ENCODE measurements at regions not wholly inside any gene's neighbourhood (a gene's known extent, or its start where the extent isn't known, plus 50 kb on each side); places are given as distances from the start of the nearest gene placed in this dataset.
"Not testable (repeated sequence)": the region's sequence is repeated elsewhere in the genome, so short reads cannot be mapped to it uniquely, and the experiment has no call there.

DNA sequence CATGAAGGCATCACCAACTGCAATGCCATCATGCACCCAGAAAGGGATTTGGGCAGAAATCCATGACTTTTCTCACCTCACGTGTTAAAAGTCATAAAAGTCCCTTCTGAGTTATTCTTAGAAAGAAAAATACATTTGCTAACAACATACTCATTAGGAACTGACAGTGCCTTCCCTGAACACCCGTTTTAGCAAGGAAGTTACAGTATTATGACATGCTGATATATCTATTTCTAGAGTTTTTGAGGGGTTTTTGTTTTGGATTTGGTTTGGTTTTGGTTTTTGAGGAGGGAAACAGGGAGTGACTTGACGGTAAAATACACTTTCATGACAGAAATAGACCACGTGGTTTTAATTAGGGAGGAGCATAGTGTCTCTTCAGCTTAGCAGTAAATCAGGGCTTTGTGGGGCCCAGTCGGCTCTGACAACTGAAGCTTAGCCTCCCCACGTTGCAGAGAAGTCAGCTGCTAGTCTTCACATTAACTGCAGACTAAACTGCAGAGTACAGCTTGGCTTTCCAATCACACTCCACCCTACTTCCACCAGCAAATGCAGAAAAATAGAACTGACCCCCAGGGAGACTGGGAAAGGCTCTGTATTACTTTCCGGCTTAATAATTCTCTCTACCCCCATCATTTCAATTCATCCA lies 141.4 kb downstream of the FAM124B start:
- DNase-seq = no peak

DNA sequence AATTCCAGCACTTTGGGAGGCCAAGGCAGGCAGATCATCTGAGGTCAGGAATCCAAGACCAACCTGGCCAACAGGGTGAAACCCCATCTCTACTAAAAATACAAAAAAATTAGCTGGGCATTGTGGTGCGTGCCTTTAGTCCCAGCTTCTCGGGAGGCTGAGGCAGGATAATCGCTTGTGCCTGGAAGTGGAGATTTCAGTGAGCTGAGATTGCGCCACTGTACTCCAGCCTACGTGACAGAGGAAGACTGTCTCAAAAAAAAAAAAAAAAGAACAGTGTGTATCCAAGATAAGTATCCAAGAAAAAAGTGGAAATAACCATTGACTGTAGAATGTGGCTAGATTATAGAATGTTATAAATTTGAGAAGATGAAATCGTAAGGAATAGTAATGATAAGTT lies 142.1 kb downstream of the FAM124B start:
- DNase-seq = no peak

DNA sequence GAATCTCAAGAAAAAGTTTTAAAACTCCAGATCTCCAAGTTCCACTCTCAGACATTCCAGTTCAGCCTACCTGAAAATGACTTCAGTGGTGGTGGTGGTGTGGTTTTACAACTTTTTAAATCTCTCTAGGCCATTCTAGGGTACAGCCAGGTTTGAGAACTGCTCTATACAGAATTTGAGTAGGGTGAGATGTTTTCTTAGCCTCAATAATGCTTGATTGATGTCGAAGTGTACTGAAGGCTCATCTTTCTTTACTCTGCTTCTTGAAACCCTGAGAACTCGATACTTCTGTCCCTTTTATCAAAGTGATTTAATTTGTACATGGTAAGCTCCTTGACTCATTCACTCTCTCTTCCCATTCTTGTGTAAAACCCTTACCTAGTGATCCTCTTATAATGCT lies 143.8 kb downstream of the FAM124B start:
- DNase-seq = no peak

DNA sequence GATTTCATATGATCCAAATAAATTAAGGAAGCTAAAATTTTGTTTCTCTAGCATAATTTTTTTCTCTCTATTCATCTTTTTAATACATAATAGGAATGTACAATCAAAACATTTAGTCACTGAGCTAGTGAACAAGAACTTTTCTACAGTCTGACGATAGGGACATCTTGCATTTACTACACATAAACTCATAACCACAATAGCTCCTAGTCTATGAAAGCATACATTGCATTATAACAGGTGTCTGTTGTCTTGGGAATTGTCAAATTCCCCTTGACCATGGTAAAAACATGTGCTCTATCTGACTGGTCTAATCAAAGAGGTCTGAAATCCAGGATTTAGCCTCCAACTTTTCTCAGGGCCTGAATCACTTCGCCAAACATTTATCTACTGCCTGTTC lies 144.8 kb downstream of the FAM124B start:
- no peak for DNase-seq

DNA sequence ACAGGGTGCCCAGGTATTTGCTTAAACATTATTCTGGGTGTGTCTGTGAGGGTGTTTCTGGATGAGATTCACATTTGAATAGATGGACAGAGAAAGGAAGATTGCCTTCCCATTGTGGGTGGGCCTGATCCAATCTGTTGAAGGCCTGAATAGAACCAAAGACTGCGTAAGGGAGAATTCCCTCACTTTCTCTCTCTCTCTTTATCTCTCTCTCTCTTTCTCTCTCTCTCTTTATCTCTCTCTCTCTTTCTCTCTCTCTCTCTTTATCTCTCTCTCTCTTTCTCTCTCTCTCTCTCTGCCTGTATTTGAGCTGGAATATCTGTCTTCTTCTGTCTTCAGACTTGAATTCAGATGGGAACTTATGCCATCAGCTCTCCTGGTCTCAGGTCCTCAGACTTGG lies 148.4 kb downstream of the FAM124B start:
- DNase-seq = no peak

DNA sequence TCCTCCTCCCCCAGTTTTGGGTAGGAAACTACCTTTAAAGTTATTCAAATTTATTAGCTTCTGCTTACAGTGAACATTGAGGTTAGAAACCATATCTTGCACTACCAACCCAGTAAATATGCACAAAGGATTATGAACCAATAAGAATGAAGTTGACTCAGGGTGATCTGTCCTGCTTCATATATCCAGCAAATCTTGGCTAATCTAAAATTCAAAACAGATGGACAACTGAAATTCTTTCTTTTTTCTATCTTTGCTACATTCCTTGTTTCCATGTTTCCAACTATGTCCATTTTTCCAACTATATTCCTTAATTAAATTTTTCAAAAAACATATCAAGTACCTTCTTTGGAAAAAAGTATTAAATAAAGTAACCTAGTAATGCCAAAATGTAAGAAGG lies 149.3 kb downstream of the FAM124B start:
- DNase-seq = no peak

DNA sequence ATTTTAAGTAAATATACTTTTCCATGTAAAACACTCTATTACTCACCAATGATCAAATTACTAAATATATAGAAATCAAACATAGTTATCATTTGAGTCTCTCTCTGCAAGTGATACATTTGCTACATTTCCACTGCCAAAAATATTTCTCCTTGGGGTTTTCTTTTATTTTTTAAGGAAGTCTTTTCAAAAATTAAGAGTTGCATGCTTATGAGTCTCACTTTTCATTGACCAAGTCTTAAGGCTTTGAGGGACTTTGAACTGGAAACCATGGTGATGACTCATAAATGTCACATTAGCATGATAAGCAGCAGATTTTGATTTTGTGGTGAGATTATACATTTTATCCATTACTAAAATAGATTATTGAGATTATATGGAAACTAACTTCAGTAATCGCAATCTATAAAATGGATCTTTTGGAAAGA lies 152.9 kb downstream of the FAM124B start:
- no peak for DNase-seq

DNA sequence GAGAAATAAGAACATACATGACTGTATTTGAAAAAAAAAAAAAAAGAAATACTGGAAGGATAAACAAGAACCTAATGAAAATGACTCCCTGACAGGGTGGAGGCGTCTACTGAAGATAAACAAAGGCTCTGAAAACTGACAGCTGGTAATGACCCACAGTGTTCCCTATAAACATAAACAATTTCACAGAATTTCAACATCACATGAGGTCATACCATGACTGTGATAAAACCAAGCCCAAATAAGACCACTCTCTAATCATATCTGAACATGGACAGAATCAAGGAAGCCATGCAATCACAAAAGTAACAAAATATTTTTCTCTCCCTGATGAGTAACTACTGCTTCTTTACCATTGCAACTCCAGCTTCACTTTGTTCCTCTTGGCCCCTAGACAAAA lies 159.3 kb downstream of the FAM124B start:
- DNase-seq = no peak

DNA sequence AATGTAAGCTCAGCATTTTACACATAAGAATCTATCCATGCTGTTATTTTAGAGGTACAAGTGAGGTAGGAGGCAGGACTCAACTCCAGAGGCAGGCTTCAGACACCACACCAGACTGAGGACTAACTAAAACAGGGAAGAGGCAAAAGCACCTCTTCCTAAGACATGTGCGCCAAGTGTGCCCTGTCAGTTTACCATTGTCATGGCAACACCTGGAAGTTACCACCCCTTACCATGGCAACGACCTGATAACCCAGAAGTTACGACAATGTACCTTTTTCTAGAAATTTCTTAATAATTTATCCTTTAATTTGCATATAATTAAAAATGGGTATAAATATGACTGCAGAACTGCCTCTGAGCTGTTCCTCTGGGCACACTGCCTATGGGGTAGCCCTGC lies 160.1 kb downstream of the FAM124B start:
- DNase-seq = no peak

DNA sequence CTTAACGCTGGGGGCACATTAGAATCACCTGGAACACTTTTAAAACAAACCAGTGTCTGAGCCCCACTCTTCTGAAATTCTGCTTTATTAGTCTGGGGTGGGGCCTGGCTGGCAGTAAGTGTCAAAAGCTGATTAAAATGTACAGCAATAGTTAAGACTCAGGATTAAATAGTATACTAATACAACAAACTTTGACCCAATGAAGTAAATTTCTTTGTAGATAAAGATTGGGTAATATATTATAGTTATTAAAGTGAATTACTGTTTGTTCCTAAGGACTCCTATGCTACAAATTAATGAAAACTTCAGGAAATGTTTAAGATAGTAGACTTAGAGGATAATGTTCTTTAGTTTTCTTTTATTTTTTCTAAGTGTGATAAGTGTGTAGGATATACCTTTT lies 160.9 kb downstream of the FAM124B start:
- no peak for DNase-seq

DNA sequence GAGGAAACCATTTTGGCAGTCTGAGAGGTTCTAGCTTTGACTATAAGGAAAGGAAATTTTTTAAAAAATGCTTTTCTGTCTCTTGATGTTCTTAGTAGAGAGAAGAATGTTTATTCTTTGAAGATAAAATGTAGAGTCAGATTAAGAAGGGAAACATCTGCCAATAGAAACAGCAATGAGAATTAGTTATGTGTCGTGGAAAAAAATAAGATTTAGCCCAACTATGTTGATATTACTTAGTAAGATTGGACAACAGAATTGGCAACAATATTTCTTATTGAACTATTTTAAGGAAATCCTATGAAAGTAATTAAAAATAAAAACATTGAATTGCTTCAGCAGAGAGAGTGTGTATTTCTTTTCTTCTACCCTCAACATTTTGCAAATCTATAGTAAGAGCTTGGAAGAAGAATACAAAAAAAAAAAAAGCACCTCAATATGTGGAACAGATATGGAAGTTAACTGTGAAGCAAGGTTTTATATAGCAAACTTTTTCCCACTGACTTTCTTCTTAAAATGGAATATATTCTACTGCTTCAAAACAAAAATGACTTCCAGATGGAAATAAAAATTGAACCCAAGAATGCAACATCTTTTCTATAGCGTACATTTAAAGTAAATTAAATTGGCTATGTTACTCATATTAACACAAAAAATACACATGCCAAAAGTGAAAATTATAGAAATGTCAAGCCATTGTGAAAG lies 177.9 kb downstream of the FAM124B start:
- DNase-seq = no peak

DNA sequence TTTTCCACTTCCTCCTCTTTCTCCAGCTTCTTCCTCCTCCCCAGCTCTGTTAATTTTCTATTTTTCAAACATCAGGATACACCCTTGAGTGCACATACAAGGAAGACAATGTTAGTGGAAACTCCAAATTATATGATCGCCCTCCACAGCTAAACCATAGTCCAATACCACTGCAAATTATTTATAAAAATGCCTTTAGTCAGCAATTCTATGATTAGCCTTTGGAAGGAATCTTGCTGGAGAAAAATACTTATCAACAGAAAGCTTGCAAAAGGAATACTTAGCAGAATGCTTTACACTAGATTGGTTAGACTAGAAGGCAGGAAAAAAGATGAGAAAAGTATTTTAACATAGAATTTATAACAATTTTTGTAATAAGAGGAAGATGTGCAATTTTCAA lies 178.9 kb downstream of the FAM124B start:
- DNase-seq = no peak

DNA sequence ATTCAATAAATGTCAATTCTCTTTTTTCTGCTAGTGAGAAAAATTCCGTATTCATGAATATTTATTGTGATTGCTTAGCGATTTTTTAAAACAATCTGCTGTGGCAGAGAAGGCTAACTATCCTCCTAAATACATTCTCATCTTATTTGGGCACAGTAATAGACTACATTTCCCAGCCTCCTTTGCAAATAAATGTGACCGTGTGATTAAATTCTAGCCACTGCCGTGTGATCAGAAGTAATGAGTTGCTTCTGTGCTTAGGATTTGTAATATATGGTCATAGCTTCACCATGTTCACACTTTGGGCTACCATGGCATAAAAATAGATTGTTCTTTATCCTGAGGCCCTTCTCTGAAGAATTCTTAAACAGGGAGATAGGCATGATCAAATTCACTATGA lies 179.6 kb downstream of the FAM124B start:
- no peak for DNase-seq

DNA sequence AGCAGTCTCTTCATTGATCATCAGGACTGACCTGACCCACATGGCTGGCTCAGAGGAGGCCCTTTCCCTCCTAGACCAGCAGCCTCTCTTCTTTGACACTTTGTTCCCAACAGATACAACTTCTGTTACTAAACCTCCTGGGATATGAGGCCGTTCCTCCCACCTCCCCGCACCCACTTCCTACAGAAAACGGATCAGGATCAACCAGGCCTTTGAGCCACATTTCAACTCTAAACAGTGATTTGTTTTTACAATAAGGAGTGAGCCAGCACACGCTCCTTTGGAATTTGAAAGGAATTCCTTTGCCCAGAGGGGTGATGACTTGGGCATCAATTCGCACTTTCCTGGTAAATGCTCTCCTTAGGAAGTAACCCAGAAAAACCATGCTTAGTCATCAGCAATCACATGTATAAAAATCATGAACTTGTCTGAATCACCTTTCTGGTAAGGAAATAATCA lies 180.4 kb downstream of the FAM124B start:
- DNase-seq = no peak

DNA sequence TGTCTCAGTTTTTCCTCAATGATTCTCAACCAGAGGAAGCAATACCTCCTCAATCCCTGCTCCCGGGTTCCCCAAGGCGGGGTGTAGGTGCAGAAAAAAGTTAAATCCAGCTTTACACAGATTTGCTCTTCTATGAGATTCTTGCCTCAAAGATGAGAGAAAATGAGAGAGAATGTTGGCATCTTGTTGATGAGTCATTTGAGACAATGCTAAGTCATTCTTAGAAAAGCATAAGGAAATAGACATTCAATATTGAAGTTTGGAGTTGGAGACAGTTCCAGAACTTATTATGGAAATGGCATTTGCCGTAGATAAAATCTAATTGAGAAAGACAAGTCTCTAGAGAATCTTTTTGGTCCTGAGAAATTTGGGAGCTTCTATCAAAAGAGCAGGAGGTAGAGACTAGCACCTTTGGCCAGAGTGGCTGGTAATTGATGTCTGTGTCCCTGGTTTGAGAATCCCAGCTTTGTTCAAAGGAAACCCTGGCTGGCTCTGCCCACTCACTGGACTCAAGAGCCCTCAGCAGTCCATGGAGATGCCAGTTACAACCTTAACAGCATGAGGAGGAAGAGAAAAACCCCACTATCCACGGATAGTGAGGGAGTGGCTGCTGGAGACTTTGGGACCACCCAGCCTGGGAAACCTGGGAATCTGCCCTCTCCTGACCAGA lies 181.2 kb downstream of the FAM124B start:
- DNase-seq = no peak

DNA sequence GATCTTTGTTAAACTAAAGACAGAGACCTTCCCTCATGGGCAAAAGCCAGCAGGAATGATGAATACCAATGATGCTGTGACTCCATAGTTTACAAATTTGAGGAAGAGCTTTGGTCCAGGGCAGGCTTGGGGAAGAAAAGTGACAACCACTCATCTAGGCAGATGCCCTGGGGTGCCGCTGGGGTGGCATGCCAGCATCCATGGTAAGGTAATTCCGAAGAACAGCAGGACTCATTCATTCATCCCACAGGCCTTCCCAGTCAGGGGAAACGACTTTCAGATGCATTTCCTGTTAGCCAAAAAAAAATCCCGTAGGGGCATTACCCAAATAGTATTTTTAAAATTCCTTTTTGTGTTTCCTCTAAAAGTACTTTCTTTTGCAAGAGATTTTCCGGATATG lies 180.7 kb upstream of the SERPINE2 start:
- no peak for DNase-seq

DNA sequence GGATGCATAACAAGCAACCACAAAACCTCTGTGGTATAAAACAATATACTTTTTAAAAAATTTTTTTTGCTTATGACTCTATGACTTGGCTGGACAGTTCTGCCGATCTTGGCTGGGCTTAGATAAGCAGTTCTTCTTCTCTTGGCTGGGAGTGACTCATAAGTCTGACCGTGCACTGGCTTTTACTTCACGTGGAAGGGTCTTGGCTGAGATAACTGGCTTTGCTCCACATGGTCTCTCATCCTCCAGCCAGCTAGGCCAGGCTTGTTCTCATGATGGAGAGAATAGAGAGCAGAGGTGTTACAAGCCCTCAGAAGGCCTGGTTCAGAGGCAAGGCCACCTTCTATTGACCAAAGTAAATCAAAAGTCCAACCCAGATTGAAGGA lies 178.9 kb upstream of the SERPINE2 start:
- no peak for DNase-seq

DNA sequence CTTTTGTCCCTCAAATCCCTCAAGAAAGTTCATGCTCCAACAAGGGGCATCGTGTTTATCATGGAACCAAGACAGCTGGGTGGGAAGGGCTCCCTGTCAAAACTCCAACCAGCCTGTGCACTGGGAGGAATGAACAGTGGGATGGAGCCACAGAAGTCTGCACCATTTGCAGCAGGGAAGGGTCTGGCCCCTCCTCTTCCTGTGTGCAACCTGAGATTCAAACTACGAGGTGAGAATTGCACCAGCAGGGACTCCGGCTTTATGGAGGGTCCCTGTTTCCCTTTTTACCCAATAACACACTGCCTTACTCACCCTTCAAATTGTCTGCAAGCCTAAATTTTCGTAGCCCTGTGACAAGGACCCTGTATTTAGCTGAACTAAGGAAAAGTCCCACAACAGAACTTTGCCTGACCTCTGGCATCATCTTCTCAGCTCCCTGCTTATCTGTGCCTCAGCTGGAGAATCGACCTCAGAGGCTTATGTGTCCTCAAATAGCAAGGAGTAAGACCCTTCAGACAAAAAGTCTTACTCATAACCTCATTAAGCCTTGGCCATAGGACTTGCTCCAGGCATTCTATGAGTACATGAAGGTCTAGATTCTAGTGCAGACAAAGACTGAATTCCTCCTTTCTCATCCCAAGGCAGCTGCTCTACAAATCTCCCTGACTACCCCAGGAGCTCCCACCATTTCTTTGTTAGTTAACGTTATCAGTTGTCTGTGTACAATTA lies 178.3 kb upstream of the SERPINE2 start:
- no peak for DNase-seq

DNA sequence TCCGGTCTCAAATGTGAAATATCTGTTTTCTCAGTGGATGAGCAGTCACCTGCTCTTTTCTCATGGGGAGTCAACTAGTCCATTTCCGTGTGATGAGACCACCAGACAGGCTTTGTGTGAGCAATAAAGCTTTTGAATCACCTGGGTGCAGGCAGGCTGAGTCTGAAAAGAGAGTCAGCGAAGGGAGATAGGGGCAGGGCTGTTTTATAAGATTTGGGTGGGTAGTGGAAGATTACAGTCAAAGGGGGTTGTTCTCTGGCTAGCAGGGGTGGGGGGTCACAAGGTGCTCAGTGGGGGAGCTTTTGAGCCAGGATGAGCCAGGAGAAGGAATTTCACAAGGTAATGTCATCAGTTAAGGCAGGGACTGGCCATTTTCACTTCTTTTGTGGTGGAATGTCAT lies 176.5 kb upstream of the SERPINE2 start:
- not testable (repeated sequence) for DNase-seq

DNA sequence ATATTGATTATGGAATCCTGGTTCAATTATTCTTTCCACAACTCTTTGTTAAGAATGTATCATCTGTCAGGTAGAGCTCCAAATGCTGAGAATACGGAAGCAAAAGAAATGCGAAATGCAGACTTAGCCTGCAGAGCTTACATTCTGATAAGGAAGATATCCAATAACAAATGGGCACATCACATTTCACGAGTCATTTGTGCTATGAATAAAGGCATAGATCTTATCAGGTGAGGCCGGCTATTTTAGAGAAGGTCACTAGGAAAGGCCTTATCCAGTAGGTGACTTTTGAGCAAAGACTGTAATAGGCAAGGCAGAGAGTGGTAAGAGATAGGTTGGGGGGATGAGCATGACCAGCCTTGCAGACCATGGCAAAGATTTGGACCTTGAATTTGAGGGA lies 174.3 kb upstream of the SERPINE2 start:
- no peak for DNase-seq

DNA sequence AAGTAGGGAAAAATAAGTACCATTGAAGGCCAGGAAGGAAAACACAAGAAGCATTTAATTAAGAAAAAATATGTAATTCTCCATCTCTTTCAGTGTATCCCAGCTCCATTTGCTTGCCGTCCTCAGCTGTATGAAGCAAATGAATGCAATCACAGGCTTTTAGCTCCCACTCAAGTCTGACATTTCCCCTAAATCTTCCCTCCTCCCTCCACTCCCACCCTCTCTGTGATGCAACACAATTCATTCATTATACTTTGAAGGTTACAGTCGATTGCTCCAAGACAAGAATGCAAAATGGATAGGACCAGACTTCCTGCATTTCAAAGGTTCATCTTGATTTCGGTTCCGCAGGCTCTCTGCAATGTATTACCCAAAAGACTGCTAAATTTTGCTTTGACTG lies 172.7 kb upstream of the SERPINE2 start:
- DNase-seq = no peak

DNA sequence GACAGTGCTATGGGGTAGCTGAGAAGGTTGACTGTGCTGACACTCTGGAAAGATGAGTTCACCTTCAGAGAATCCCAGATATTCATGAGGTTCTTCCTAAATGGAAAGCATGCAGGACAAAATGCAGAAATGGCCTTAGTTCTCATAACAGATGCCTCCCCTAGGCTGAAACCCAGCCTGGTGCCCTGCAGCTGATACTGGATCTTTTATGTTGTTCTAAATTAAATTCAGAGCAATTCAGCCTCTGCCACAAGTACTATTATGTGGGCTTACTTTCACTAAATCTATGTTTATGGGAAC lies 172.0 kb upstream of the SERPINE2 start:
- no peak for DNase-seq

DNA sequence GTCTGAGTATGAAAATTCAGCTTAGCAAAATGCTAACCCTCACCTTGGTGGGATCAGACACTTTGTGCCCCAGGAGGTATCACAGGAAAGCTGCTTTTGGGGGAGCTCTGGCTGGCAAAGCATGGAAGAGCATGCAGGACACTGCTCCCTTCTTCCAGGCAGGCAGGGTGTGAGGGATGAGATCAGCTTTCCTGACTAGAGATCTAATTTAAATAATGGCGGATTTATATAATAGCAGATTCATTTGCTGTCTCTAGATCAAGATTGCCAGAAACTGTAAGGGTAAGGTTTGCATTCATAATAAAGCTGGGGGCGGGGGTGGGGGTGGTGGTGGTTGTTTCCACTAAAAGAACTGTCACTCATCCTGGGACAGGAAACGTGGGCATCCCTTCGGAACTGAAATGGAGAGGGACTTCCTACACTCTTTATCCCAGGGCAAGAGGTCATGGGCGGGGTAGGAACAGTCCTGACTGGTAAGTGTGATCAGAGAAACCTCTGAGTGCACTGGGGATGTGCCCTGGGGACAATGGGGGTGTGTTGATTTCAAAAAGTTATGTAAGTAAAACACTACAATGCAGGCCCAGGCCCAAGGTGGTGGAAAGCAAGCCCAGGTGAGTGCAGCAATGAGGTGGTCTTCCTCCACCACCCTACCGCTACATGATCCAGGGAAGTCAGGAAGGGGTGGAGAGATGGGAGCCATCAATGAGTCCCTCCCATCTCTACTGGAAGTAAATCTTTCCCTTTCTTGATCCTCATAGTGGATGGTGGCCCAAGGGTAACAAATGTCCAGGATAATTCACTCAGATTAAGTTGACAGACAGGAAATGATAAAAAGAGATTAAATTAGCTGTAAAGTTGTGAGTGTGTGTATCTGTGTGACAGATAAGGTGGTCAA lies 171.4 kb upstream of the SERPINE2 start:
- no peak for DNase-seq

Measured in NCI-H1694 treated with DMSO at 0.1 percent for 48 hours (cell line).